NCI-H1930 (cell line): ENCODE measurements at regions not wholly inside any gene's neighbourhood (a gene's known extent, or its start where the extent isn't known, plus 50 kb on each side); places are given as distances from the start of the nearest gene placed in this dataset.
A peak's percentile ranks its signal among the peaks of the same experiment; 100 is the strongest.

ENCODE experiments used
- DNase-seq, 2 experiments: peaks; one replicate each; lab custom pipeline; 2025; lab: John Stamatoyannopoulos, UW

DNA sequence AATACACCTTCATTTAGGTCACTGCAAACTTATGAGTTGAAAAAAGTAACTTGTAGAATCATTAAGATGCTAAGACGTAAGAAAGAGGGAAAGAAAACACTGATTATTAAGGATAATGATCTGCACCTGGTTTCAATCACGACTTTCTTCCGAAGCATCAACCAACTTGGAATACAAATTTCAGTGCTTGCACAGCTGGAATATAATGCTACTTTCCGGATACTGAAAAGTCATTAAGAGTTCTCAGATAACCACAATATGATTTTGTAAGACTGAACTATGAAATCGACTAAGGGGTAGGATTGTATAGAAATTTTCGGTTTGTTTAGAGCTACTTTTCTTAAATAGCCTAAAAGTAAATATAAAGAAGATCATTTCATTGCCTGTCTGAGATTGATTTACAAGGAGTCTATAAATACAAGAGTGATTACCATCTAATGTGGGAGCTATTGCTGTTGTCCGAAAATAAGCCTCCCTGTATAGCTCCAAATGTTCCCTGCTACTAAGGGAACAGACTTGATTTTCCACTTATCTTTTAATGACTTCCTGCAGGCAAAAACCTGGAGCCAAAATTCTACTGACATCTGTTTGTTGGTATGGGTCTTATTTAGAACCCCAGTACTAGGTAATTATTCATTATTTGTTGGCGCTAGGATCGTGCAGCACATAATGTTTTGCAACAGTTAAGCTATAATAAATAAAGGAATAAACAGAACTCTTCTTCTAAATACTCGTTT, 673.3 kb downstream of the KCNT2 start:
- DNase-seq, result peak; percentile 46 to 54

DNA sequence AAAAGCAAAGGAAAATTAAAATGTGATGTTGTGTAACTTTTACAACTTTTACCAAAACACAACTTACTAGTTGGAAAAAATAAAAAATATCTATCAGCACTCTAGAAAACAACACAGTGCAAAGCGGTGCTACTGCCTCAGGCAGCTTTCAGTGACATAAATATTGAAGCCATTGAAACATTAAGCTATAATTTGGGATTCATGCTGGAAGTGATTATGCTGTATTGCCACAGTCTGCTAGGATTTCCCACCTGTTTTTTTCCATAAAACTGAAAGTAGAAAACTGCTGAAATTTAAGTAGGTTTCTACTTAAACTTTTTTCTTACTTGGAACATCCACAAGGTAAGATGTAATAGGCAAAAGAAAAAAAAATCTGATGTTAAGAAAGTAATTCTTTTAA, 674.4 kb downstream of the KCNT2 start:
- DNase-seq, result no peak

DNA sequence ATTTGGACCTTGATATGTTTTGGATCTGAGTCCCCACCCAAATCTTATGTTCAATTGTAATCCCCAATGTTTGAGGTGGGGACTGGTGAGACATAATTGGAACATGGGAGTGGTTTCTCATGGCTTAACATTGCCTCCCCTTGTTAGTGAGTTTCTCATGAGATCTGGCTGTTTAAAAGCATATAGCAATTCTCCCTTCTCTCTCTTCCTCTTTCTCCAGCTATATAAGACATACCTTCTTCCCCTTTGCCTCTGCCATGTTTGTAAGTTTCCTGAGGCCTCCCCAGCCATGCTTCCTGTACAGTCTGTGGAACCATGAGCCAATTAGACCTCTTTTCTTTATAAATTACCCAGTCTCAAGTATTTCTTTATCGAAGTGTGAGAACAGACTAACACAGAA, 692.4 kb downstream of the KCNT2 start:
- no peak for DNase-seq

DNA sequence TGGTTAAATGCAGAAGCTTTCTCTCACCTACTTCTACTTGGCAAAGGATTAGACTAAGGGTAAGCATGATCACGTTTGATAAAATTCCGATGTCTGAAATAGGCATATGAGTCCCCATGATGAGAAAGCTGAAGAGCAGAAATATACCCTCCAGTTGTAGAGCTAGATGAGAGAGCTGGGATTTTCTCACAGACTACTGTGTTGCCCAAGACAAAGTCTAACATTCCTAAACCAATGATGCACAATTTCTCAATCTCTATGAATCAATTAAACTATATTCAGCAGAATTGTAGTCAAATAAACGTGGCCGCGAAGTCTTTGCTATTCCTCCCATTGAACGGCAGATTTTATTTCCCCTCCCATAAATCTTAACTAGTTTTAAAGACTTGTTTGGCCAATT, 699.2 kb downstream of the KCNT2 start:
- DNase-seq, result no peak

DNA sequence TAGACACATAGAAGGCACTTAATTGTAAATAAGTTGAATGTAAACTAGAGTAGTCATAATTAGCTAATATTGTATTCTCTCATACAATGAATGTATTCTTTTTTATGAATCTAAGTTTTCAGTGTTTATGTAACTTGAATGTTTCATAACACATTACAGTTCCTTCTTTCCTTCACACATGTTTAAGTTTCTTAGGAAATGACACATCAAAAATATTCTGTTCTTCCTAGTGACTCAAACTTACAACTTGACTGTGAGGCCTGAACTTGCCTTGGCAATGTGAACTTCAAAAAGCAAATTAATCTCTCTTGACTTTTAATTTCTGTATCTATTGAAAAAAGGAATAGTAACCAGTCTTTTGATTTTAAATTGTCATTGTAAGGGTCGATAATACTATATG, 700.1 kb downstream of the KCNT2 start:
- no peak for DNase-seq

DNA sequence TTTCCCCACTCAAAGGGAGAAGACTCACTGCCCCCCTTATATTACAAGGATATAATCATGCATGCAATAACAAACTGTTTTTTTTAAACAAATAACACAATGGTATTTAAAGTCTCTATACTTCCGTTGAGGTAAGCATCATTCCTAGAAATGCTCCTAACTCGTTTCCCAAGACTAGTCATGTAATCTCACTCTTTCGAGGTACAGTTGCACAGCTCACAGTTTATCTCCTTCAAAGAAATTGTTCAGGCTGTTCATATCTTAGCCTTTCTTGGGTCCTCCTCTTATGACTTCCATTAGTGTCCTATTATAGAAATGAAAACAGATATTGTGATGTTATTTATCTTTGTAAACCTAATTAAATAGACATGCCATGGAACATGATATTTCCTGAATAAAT, 705.0 kb downstream of the KCNT2 start:
- no peak for DNase-seq

DNA sequence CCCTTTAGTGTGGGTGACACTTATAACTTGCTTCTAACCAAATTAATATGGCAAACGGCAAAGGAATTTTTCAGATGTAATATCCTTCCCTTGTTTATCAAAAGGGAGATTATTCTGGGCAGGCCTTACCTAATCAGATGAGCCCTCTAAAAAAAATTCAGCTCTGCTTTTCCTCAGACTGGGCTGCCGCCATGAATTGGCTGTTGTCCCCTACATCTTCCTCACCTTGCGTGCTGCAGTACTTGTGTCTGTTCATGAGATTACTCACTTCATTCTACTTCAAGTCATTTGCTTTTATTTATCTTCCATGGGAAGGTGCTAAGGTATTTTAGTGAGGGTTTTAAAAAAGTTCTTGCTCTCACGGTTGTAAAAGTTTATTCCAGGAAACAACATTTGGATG, 705.5 kb downstream of the KCNT2 start:
- no peak for DNase-seq

DNA sequence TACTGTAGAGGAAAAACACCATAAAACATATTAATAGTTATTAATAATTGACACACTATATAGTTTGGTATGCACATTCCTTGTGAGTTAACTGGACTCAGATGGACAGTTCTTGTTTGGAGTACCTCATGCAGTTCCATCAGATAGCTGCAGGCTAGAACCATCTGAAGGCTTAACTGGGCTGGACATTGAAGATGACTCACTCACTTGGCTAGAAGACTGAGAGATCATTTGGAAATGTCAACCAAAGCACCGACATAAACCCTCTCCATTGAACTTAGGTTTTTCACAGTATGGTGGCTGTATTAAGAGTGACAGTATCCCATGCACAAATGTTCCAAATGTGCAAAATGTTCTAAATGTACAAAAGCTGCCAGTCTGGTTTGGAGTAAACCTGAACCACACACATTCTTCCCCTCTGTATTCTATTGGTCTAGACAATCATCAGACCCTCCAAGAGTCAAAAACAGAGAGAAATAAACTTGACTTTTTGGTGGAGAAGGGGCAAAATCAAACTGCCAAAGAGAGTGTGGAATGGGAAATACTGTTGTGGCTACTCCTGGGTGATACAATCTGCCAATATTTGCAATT, 708.4 kb downstream of the KCNT2 start:
- no peak for DNase-seq

DNA sequence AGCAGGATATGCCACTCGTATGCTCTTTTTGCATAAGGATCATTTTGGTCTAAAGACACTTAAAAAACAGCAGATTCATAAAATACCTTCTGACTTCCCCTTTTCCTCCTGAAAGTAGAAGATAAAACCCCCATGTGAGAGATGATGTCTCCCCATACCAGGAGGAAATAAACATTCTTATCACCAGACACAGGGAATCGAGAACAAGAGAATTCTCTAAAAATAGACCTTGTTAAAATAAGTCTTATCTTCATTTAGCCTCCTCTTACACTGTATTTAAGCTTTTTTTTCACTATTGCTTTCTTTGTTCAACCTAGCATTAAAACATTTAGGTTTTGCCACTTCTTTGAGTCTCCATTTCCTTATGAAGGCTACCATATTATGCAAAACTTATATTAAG, 709.3 kb downstream of the KCNT2 start:
- DNase-seq, result no peak

DNA sequence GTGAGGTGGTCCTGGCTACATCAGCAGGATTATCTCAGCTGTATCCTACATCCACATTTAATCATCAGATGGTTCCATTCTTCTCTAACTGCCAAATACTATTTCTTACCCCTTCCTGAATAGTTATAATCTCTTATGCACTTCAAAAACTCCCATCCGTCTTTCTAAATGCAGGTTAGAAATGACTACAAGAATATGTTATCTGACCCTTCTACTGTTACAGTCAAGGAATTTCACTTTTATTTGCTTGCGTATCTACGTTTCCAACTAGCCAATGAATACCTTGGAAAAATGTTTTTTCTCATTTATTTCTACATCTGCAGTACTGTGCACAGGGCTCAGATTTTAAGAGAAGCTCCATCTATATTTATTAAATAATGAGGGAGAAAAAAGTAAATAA, 709.9 kb downstream of the KCNT2 start:
- DNase-seq, result no peak

DNA sequence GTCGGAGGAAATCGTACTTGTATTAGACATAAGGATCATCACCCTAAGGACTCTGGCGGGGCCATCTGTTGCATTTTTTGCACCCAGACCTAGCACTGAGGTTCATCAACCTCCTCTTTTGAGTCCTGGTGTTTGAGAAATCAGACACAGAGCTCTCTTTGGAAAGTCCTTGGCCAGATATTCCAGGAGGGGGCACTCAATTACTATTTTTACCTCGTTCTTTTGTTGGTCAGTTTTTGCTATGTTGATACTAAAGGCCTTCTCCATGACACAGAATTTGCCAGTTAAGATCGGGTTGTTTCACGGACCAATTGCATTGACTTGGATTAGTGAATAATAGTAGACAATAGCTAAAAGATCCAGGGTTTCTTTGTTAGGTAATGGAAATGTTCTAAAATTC, 711.2 kb downstream of the KCNT2 start:
- no peak for DNase-seq

DNA sequence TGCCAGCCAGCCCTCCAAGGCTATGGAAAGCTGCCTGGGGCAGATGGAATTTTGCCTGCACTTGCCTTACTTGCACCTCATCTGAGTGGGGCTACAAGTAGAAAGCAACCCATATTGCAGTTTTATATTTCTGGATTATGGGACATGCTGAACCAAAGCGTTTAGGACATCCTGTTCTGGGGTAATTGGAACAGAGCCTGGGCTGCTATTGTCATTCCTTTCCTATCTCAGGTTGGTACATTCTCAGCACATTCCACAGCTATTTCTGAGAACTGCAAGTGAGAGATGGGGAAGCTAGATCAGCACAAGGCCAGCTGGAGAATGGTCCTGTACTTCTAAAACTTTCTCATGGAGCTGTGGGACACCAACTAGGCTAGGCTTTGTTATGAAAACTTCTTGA, 713.8 kb downstream of the KCNT2 start:
- DNase-seq, result no peak

DNA sequence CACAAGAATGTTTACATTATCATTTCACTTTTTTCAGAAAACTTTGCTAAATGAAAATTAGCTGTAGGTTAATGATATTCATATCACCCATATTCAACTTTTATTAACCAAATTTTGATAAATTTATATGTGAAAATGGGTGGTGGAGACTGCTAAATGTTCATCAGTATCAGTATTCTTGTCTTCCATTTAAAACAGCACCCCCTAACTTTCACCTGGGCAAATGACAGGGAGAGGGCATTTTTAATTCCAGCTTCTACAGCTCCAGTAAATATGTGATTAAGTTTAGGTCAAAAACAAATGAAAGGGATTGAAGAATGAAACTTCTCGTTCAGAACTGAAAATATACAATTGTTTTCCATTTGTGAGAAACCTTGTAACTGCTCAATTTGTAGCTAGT, 722.2 kb downstream of the KCNT2 start:
- no peak for DNase-seq

DNA sequence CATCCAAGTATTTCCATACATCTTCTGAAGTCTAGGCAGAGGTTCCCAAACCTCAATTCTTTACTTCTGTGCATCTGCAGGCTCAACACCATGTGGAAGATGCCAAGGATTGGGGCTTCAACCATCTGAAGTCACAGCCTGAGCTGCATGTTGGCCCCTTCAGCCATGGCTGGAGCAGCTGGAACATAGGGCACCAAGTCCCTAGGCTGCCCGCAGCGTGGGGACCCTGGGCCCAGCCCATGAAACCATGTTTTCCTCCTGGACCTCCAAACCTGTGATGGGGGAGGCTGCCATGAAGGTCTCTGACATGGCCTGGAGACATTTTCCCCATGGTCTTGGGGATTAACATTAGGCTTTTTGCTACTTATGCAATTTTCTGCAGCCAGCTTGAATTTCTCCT, 729.8 kb downstream of the KCNT2 start:
- DNase-seq, result no peak

DNA sequence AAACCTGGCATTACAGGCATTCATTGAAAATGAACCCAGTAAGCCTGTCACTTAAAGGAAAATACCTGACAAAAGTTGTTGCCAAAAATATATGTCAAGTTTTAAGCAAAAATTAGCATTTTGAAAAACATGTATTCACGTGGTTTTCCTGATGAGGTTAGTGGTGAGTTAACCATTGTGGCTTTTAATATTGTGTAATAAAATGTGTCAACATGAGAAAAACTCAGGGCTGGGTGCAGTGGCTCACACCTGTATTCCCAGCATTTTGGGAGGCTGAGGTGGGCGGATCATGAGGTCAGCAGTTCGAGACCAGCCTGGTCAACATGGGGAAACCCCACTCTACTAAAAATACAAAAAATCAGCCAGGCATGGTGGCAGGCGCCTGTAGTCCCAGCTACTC, 731.4 kb downstream of the KCNT2 start:
- DNase-seq, result no peak

DNA sequence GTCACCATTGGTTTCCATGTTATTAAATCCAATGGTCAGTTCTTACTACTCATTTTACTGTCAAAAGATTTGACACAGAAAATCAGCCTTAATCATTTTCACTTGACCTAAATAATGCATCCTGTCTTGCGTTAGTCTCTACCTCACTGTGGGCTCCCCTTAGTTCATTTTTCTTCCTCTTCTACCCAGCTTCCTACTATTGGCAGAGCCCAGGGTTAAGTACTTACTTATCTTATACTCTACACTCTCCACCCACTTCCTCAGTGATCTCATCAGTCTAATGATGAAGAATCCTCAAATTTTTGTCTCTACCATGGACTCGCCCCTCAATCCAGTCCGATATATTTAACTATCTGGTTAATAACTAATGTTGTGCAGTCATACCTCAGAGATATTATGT, 735.9 kb downstream of the KCNT2 start:
- DNase-seq, result no peak

DNA sequence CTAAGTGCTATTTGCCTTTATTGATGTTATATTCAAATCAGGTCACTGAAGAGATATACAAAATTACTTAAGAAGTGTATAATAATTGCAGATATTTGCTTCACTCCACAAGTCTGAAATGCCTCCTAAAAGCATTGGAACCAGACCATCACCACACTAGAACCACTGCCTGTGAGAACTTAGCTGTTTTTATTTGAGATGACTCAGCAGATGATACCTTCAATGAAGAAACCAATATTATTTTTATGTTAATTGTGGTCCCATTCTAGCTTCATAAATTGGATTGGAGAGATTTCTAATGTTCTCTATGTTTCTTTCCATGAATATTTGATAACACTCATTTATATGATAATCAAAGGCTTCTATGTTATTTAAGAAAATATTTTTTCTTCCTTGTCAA, 740.6 kb downstream of the KCNT2 start:
- DNase-seq, result no peak

DNA sequence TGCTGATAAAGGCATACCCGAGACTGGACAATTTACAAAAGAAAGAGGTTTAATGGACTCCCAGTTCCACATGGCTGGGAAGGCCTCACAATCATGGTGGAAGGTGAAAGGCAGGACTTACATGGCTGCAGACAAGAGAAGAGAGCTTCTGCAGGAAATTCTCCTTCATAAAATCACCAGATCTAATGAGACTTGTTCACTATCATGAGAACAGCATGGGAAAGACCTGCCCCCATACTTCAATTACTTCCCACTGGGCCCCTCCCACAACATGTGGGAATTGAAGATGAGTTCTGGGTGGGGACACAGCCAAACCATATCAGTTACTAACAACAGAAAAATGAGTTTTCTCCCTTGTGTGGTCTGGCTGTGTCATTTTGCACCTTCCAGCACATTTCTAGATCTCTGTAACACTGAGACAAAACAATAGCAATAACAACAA, 741.4 kb downstream of the KCNT2 start:
- no peak for DNase-seq

DNA sequence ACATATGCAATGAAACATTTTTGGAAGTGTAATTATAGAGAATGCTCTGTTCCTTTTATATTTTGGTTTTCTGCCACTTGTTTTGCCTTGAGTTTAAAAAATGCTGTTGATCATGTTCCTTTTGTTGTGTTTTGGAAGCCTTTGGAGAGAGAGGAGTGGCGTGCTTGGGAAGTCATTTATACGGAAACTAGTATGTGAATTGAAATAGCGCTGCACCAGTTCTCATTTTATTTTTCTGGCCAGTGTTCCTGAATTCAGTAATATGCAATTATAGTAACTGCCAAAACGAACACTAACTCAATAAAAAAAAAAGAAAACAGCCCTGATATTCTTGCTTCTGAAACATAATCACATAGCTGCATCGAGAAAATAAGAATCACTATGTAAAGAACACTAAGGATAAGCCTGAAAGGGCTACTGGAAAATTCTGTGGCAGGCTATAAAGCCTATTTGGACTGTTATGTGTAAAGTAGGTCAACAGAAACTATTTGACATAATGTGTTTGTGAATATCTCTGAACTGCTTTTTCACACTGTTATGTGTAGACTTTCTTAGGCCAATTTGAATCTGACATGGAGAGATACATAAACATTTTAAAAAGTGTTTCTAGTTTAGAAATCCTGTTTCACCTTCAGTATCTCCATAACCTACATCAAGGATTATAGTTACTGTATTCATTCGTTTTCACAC, 742.0 kb downstream of the KCNT2 start:
- no peak for DNase-seq

DNA sequence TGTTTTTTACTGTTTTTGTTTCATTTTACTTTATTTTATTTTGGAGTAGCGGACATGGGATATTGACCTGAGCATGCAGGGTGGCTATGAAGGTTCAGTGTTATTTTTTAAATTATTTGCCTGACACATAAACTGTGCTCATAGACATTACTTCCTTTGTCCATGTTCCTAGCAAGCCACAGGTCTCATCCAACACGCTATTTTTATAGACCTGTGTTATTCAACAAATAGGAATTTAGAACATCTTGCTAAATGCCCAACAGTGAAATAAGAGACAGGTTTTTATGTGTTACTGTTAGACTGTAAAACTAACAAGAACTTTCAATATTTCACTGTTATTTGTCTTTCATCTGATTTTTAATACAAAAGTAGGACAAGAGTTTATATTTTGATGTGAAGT, 756.4 kb downstream of the KCNT2 start:
- no peak for DNase-seq

DNA sequence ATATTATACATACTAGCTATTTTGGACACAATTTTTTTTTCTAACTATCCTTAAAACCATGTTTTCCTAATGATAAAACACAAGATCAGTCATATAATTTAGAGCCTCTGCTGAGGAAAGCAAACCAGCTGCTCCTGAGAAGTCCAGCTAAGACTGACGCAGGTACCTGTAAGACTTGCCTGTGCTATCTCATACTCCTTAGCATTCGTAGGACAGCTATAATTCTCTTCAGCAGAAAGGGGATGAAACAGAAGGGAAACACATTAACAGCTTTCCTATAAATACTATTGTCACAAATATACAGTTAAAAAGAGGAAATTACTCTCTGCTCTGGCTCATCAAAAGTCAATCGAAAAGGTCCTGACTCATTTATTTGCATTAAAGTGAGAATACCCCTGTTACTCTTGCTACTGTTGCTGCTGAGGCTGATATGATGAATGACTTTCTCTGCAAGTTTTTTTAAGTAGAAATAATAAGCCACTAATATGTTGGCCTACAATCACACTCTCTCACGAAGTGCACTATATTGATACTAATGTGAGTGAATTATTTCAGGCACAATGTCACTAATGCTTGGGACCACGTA, 757.1 kb downstream of the KCNT2 start:
- DNase-seq, result no peak

DNA sequence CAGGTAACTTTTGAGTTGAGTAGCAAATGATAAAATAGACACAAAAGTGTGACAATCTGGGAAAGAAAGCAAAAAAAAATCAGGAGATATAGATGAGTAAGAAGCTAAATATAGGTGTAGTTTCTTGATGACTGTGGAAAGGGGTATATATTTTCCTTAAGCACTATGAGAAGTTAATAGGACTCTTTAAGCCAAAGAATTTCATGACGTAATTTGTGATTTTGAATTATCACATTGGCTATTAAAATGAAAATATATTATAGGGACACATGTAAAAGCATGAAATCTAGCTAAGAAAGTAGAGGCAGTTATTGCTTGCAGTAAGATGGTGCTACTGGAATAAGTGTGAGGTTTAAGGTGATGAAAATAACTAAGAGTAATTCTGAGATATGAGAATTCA, 759.1 kb downstream of the KCNT2 start:
- no peak for DNase-seq
